ENCODE measurements at regions not wholly inside any gene's neighbourhood (a gene's known extent, or its start where the extent isn't known, plus 50 kb on each side); places are given as distances from the start of the nearest gene placed in this dataset.

DNA sequence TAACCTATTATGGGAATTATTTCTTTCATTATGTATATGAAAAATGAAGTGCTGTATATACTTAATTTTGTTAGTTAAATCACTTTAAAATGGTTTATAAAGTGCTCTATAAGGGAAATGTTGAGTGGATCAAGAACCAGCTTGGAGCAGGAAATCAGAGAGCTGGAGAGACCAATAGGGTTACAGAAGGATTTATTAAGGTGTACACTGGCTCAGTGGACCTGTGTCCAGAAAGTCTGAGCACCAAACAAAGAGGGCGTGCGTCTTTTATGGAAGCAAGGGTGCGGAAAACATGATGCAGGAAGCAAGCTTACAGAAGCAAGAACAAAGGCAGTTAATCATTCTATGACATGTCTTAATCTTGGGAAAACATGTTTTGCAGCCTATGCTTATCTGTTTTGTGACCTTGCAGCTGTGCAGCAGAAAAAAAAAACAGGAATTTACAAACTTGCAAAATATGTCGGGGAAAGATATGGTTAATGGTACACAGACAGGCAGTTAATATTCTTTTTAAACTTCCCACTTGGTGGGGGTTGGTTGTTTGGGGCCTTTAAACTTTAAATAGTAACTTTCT lies 65.2 kb upstream of the SLC35G4 start:
- TF ChIP-seq CTCF (IDR thresholded peaks at IDR 0.05) (no peak), POLR2A (IDR thresholded peaks at IDR 0.05) (no peak)
